Stimulated activated CD4-positive, alpha-beta T cell treated with anti-CD3 and anti-CD28 coated beads, Interleukin-4, amount 100 ng/mL, for 4 hours (primary cell): ENCODE measurements at regions not wholly inside any gene's neighbourhood (a gene's known extent, or its start where the extent isn't known, plus 50 kb on each side); places are given as distances from the start of the nearest gene placed in this dataset.

ENCODE experiments used
- DNase-seq, 2 experiments: peaks; one replicate each; pipeline ENCODE4 v3.0.0-alpha.2; 2020

- DNase-seq, result no peak
Measured at GRCh38 chr12:107894589-107894988, 120.1 kb downstream of the ASCL4 start.

- DNase-seq, result no peak
Measured at GRCh38 chr12:107895966-107896365, 121.5 kb downstream of the ASCL4 start.

GRCh38 chr12:107900588-107900987, 126.1 kb downstream of the ASCL4 start:
- no peak for DNase-seq

GRCh38 chr12:107903341-107904061, 129.0 kb downstream of the ASCL4 start:
- peak in 1 of 2 experiments; percentile 16 for DNase-seq

DNA sequence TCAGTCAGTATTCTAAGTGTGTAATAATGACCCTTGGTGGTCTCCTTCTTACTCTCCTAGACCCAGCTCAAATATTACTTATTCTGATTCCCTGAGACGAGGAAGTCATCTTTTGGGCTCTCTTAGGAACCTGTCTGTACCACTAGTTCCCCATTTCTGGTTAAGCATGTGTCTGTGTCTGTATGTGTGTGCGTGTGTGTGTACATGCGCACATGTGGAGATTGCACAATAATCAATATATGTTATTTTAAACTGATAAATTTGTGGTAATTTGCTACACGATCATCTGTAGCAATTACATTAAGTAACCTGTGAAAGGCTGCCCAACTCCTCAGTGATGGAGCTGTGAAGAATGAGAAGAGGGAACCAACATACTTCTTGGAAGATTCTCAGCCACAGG, 132.2 kb downstream of the ASCL4 start:
- no peak for DNase-seq

- DNase-seq, result peak; percentile 22 to 55
Measured at GRCh38 chr12:107912421-107913004, 138.0 kb downstream of the ASCL4 start.

- DNase-seq, result no peak
Measured at GRCh38 chr12:107914460-107914977, 140.0 kb downstream of the ASCL4 start.

GRCh38 chr12:107917912-107918800, 143.7 kb downstream of the ASCL4 start:
- DNase-seq, result no peak

- no peak for DNase-seq
Measured at GRCh38 chr12:107921062-107921461, 146.6 kb downstream of the ASCL4 start.

- no peak for DNase-seq
Measured at GRCh38 chr12:107925125-107925524, 150.6 kb downstream of the ASCL4 start.

- no peak for DNase-seq
Measured at GRCh38 chr12:107929436-107929835, 154.9 kb downstream of the ASCL4 start.

DNA sequence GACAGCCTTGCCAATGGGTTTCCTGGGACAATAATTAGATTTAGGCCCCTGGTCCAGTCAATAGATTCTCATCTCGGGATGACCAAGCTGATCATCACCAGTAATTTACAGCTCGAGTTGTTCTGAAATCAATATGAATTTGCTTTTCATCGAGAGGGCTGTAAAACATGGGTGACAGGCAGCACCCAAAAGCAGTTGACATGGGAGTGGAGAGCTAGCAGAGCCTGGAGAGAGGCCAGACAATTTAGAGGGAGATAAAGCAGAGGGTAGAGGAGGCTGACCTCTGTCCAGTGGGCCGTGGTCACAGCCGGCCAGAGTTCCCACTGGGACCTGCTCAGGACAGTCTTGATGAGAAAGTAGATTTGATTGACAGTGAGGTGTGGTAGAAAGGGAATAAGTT, 157.3 kb downstream of the ASCL4 start:
- no peak for DNase-seq

DNA sequence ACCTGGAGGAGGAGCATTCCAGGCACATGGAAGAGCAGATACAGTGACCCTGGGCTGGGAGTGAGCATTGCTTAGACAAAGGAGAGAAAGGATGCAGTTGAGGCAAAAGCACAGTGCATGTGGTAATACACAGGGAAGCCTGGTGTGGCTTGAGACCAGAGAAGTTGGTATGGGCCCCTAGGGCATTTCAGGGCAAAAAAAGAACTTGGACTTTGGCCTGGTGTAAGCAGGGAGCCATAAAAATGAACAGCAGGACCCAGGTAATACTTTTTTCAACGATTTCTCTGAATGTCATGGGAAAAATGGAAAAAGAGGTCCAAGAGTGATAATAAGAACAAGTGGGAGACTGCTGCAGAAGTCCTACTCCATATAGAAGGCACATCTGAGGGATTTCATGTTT, 163.9 kb downstream of the ASCL4 start:
- DNase-seq, result no peak

DNA sequence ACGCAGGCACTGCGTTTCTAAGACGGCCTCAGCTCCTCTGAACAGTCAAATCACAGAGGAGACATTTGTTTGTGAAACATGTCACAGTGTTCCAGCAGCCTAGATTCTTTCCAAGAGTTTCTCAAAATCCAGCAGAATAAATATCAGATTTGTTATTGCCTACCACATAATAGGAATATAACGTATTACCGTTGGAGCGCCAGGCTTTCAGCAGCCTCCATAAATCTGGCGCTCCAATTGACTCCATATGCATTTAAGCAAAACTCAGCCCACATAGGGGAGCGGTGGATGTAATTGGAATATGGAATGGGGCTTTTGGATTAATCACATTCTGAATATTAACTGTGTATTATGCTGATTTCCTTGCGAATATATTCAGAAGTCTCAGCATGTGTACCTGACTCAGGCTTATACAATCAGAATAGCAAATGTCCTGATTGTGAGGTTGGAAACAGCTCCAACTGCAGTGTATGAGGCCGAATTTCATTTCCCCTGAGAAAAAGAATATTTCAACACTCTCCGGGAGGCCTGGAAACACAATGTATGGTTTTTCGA, 174.0 kb downstream of the ASCL4 start:
- no peak for DNase-seq

DNA sequence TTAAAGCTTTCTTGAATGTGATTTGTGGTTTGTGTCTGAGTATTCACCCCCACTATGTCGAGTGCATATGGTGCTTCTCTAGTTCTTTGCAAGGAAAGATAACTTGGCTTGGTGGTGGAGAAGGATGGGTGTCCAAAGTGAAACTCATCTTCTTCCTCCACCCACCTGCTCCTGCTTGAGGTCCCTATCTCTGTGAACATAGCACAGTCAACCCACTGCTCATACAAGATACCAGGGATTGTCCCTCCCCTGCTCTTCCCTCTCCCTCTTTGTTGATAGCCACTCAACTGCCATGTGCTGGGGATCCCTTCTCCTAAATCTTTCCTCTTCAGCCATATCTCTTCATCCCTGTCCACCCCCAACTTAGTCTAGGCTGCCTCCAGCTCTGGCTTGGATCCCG, 176.5 kb downstream of the ASCL4 start:
- no peak for DNase-seq

DNA sequence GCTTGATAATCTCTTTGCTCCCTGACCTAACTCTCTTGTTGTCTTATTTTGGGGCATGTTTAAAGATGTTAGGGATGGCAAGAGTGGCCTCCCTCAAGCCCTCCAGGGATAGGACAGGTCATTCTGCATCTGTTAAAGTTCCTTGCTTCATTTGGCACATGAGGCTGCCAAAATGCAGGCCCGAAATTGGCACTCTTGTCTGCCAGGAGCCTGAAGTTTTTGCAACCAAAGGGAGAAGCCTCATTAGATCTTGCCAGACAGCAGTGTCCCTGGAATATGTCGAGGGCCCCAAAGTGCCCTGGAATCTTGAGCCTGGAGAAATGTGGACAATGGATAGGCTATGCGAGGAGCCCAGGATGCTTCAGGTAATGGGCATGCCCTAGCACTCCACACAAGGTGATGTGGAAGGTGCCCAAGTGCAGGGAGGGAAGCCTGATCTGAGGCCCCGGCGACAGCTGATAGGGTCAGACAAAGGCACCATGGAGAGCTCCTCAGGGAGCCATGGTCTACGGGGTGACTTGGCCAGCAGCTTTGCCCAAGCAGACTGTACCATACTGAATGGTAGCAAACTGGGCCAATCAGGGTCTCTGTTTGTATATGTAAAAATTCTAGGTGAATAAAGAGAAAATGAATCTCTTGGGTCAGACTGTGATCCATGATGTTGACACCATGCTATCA, 173.0 kb upstream of the WSCD2 start:
- DNase-seq, result no peak

DNA sequence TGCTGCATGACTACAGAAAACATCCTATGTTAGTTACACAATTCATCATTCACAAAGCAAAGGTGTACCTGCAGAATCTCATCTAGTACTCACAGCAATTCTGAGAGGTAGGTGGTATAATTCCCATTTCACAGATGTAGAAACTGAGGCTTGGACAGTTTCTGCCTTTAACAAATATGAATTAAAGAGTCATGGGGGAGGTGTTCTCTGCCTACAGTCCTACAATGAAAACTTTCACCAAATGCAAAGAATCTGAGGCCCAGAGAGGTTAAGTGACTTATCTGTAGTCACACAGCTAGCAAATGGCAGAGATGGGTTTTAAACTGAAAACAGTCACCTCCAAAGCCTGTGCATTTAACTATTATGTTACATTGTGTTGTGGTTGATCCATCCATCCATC, 171.6 kb upstream of the WSCD2 start:
- DNase-seq, result no peak

- DNase-seq, result no peak
Measured at GRCh38 chr12:107963635-107964034, 165.5 kb upstream of the WSCD2 start.

DNA sequence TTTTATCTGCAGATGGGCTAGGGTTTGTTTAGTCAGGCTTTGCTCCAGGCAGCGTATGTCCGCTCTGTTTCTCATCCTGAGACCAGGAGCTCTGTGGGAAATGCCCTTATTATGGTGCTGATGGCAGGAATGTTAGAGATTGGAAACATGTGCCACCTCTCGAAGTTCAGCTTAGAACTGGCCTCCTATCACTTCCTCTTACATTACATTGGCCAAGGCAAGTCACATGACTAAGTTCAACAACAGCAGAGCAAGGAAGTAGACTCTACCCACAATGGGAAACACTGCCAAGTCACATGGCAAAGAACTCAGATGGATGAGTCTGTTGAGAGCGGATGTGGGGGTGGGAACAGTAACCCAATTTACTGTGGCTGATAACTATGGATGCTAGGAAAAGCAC, 161.9 kb upstream of the WSCD2 start:
- DNase-seq, result no peak

DNA sequence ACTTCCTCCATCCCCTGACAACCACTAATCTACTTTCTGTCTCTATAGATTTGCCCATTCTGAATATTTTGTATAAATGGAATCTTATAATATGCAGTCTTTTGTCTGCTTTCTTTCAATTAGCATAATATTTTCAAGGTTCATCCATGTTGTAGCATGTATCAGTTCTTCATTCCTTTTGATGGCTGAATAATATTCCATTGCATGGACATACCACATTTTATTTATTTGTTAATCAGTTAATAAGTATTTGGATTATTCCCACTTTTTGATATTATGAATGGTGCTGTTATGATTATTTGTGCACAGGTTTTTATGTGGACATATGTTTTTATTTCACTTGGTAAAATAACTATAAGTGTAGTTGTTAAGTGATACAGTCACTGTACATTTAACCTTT, 155.1 kb upstream of the WSCD2 start:
- no peak for DNase-seq

DNA sequence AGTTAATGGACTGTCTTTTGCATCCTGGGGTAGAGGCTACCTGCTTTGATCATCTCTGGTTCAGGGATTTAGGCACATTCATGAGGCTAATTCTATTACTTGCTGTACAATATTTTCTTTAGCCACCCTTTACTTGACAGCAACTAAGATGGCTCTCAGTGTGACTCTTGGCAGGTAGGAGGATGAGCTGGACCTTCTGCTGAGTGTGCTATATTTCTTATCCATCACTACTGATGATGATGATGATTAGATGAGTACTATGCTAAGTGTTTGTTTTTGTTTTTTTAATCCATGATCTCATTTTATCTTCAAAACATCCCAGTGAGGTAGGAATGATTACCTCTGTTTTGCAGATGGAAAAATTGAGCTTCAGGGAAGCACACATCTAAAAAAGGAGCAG, 152.8 kb upstream of the WSCD2 start:
- DNase-seq, result no peak

- no peak for DNase-seq
Measured at GRCh38 chr12:107978201-107978600, 150.9 kb upstream of the WSCD2 start.

- no peak for DNase-seq
Measured at GRCh38 chr12:107978641-107979040, 150.4 kb upstream of the WSCD2 start.
